ENCODE measurements at regions not wholly inside any gene's neighbourhood (a gene's known extent, or its start where the extent isn't known, plus 50 kb on each side); places are given as distances from the start of the nearest gene placed in this dataset.

- TF ChIP-seq CTCF (conservative IDR thresholded peaks at IDR 0.05; ENCODE audit: low read depth, low read length) = no peak
- TF ChIP-seq EZH2 (IDR thresholded peaks at IDR 0.05; ENCODE audit: low read length, unreplicated experiment) = no peak
These were observed 165.5 kb downstream of the DKK1 start for GRCh38 chr10:52479567-52479966.
